Stimulated activated naive CD4-positive, alpha-beta T cell (primary cell): ENCODE measurements at regions not wholly inside any gene's neighbourhood (a gene's known extent, or its start where the extent isn't known, plus 50 kb on each side); places are given as distances from the start of the nearest gene placed in this dataset.

Experiments used
- DNase-seq, 6 experiments: peaks; one replicate each; lab custom pipeline; 2025; lab: John Stamatoyannopoulos, UW

DNA sequence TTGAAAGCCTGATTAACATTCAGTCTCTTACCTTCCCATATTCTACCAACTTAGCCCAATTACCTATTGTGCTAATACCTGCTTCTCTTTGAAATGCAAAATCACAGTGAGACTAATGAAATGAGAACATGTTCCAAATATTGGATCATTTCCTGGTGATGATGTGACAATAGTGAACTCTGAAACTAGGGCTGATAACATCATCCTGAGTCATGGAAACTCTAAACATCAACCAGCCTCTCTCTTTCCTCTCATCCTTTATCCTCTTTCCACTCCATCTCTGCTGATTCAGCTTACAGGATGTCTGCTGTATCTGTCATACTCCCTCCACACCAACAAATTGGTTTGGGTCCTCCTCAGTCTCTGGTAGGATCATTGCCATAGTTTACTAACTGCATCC lies 98.8 kb upstream of the NCKAP5 start:
- DNase-seq, result no peak

DNA sequence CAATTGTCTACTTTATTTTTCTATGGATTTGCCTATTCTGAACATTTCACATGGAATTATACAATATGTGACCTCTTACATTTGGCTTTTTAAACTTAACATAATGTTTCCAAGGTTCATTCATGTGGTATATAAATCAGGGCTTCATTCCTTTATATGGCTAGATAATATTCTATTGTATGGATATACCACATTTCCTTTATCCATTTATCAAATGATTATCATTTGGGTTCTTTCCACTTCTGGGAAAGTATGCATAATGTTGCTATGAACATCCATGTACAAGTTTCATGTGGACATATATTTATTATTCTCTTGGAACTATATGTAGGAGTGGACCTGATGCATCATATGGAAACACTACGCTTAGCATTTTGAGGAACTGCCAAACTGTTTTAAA lies 99.7 kb upstream of the NCKAP5 start:
- DNase-seq, result no peak

DNA sequence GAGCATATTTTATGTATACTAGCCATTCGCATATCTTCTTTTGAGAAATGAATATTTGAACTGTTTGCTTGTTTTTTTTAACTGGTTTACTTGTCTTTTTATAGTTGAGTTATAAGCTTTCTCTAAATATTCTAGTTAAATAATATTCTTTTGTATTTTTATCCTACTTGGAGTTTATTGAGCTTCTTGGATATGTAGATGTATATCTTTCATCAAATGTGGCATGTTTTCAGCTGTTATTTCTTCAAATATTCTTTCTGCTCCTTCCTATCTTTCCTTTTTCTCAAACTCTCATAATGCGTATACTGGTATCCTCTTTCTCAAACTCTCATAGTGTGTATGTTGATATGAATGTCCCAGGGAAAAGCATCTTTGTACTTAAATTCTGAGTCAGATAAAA lies 100.3 kb upstream of the NCKAP5 start:
- no peak for DNase-seq

DNA sequence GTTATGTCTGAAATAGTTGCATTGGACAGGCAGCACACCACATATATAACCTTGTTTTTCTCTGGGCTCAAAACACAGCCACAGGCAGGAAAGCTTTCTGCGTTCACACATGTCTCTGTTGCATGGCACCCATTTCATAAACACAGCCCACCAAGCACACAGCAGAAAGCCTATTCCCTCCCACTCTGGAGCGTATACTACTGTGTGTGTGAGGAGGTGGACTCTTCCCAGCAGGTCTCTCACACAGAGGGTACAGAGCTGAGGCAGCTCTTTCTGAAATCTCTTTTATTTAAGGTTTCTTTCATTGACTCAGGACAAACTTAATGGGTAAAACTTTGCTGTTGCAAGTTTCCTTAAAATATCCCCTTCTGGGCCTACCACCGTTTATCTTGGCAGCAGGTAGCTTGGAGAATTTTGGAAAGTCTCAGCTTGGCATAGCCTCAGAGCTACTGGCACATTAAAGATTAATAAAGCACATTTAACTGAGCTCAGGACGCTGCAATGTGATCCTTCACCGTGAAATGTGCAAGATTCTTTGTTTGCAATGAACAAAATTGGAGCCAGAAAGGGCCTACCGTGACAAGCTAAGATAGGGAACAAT lies 105.1 kb upstream of the NCKAP5 start:
- DNase-seq, result no peak

DNA sequence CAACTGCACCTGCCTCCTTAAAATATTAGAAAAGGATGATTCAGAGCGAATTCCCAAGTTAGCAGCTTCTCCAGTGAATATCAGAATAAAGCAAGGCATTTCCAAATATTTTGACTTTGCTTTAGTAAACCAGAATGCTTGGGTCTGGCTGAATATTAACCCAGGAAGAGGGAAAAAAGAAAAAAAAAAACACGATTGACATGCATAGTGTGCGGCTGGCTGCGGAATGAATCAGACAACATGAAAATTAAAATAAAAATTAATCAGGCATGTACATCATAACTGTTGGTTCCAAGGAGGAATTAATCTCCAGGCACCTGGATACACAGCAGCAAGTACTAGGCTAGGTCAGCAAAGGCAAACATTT lies 105.8 kb upstream of the NCKAP5 start:
- no peak for DNase-seq

DNA sequence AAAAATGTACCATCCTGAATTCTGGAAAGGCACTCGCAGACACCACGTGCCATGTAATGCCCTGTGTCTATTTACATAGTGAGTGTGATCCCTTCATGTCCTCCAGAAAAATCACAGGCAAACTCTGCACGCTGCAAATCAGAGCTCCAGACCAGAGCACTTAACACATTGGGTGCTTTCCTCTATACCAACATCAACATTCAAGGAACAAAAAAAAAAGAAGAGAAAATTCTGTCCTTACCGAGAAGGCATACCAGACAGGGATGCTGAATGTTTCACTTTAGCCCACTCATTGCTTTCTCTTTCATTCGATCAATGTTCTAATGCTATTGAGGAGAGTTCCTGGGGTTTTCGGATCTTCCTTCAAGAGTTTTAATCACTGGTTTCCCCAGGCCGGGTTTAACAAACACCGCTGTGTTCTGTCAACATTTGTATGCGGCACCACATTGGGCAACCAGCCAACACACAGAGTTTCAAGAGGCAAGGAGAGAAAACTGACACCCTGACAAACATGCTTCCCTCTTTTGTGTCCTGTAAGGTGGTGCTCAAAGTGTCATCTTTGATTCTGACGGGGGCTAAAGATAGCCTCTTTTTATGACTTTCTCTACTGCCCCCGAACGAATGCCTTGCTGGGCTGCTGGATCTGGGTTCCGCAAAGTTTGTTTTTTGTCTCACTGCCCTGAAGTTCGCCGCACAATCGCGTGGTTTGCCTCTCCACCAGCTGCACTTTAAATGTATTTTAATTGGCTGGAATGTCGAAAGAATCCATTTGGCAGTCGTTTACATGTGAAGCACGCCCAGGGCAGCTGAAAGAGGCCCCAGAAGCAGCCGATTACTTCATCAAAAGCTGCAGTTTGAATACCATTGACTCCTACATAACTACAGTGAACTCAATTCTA lies 106.4 kb upstream of the NCKAP5 start:
- no peak for DNase-seq

DNA sequence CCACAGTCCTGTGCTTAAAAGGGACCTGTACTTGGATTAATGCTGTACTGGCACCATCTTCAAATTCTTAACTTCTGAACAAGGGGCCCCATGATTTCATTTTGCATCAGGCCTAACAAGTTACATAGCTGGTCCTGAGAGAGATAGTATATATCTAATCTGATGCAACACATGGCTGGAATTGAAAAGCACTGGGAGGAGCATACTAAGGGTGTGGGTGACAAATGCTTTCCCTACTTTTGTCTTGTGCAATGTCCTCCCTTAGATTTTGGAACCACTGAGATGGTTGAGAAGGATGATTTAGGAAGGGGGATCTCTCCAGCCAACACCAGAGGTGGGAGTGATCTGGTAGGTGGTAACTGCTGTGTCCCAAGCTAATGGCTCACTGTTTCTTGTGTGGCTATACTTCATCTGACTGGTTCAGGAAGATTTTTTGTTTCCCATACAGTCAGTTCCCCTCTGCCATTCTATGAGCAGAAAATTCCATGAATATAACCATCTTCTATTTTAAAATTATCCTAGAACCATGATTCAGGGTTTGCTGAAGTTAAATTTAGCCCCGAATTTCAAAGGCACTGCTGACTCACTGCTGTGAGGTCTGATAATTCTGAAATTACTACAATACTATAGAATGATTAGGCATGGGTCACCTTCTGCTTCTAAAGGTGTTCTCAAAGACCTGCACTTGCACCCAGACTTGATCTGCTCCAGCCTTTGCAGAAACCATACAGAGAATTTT lies 108.3 kb upstream of the NCKAP5 start:
- DNase-seq, result no peak

DNA sequence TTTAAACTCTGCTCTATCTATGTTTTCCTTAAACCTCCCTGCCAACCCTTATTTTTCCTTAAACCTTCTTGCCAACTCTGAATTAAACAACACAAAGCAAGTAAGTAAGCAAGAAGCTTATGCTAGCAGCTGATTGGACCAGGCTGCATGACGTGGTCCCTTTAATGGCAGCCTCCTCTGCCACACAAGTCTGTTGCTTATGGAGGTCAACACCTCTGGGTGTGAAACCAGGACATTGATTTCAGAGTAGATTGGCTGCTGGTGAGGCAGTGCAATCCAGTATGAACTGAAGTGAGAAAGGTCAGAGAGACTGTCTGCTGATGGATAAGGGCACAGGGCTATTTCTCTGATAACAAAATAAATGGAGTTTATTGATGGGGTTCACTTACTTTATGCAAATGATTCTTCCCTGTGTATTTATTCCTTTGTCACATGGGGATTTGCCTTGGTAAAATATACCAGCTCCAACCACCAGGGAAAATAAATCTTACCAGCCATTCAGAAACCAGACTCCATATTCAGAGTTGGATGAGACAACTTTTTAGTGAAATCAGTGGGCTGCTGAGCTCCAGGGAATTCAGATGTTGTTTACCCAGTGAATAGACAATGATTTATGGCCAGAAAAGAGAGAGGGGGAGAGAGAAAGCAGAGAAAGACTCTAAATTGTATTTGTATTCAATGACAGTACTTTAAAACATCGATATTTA lies 112.2 kb upstream of the NCKAP5 start:
- no peak for DNase-seq

DNA sequence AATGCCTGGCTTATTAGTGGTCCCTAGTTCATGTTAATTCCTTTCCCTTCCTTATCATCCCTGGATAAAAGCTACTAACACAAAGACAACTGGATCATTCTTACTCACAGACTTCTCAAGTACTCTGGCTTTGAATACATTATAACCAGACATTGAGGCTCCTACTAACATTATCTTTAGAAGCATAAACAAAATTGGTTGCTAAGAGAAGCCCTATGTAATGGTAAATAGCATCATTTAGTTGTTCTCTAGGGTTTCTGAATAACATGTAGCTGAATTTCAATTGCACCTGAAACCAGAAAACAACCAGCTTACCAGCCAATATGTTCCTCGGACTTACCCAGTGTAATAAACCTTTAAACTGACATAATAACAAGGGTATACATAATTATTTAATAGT lies 114.1 kb upstream of the NCKAP5 start:
- no peak for DNase-seq

DNA sequence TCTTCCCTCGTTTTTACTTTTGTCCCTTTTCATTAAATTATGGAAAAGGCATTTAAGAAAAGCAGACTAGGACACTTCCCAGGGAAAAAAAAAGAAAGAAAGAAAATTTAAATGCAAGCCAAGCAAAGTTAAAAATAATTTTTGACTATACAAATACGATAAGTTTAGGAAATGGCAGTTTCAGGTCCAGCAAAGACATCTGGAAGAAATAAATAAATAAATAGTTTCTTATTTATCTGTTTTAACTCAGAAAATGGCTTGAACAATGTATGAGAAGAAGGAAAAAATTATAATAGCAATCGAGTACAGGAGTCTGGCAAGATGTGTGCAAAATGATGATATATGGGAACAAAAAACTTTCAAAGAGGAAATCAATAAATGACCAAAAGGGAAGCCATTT lies 114.6 kb upstream of the NCKAP5 start:
- DNase-seq, result no peak

DNA sequence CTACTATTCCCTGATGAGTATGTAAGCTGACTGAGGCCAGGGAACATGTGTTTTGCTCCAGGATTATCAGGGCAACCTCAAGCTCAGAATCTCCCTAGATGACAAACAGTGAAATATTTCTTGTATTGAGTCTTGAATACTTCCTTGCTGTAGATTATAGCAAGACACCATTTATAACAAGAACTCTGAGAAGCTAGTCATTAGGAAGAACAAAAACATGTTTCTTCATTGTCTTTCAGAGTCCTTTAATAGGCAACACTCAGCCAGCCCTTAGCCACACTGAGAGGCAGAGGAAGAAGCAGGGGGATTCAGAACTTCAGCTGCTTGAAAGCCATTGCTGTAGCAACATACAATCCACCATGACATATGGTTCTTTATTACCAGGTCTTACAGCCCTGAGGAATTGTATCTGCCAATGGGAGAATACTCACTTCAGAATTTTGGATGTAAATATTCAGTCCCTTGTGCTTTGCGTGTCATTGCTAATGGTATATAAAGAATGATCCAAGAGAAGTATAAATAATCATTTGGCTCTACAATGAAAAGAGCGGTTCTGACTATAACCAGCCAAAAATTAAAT lies 117.5 kb upstream of the NCKAP5 start:
- no peak for DNase-seq

DNA sequence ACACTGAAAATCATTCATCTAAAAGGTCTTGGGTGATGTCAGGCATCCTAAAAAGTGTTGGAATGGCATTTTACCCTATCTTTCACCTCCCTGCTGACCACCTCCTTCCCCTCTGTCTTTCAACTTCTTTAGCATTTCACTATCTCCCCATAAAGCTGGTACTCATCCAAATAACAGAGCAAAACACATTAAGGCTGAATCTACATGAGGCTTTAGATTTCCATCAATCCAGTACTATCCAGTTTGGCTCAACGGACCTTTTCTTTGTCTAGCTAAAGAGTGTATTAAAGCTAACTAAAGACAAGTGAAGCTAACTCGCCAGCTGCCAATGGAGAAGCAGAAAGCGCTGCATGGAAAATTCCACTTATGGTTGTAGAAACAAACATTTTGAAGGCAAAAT lies 122.5 kb upstream of the NCKAP5 start:
- DNase-seq, result no peak

DNA sequence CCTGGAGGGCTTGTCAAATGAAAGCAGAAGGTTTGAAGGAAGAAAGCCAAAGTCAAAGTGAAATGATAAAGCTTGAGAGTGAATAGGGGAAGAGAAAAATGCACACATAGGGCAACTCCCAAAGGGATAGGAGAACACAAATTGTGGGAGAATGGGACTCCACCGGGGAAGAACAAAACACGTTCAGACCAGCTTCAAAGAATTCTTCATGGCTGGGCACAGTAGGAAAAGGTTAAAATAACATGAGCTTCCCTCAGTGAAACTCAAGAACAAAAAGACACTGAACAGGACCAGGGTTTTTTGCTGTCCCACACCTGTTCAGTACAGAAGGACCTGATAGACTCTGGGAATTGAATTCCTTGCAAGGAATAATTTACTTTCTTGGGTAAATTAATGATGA lies 123.1 kb upstream of the NCKAP5 start:
- no peak for DNase-seq

DNA sequence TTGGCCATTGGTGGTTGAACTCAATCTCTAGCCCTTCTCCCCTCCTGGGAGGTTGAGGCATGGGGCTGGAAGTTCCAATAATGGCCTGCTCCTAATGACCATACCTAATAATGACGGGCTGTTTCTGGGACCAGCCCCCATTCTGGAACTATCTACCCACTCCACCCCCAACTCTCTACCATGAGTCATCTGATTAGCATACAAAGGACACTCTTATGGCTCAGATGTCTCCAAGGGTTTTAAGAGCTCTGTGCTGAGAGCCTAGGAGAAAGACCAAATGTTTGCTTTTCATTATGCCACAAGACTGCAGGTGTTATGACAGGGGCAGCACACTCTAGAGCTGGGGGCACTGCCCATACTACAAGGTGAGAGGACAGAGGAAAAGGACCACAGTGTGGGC lies 137.0 kb upstream of the NCKAP5 start:
- DNase-seq, result no peak

DNA sequence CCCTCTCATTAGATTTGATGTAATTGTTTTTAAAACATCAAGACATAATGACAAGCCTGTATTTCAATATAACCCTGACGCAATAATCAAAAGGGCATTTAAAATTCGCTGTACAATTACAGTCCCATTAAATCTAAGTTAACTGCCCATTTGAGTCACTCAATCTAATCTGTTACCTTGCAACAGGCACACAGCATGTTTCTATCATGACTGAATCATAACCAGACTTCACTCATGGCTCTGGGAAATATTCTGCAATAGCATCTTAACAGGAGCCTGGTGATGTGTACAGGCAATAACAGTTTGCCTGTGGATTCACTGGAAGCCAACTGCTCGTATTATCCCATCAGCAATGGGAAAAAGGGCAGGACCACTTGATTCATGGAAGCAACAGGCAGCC lies 142.3 kb upstream of the NCKAP5 start:
- no peak for DNase-seq

DNA sequence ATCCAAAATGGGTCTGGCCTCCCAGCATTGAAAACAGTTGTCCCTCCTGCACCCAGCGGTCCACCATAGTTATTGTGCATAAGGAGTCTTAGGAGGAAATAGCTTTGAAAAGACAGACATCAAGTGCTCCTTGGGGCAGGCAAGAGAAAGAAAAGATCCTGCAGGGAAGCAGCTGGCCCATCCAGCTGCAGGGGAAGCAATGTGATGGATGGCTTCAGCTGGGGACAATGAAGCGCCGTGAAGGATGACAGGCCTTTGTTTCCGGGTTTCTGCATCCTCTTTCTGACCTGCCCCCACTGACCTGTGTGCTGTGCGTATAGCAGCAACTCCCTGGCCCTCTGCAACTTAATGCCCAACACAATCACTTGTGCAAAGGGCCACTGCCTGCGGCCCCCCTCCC lies 142.9 kb upstream of the NCKAP5 start:
- no peak for DNase-seq

DNA sequence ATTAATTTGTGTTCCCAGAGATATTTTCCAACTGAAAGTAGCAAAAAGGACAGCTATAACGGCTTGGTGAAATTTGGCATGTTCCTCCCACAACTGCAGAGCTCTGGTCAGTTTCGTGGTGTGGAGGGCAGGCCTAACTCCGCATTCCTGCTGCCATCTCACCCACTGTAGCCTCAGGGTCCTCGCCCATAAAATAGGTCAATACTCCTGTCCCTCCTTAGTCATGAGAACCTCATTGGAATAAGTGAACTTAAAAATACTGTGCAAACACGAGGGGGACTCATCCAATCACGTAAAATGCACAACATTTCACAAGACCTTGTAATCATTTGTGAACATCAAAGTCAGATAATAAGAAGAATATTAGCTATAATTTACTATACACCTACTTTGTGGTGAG lies 143.5 kb upstream of the NCKAP5 start:
- no peak for DNase-seq

DNA sequence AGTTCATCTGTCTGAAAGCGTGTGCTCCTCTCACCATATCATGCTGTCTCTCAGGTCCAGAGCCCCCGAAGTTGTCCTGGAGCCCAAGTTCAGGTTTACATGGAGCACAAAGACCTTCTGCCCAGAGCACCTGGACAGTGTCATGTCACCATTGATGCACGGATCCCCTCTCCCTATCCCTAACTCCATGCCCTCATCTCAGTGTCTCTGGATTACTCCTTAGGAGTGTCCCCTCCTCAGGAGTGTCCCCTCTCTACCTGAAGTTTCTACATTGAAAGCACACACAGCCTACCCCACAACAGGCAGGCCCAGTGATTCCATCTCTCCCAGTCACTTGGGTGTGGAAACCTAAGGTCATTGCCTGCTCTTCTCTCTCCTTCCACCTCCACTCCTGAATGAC lies 144.1 kb upstream of the NCKAP5 start:
- no peak for DNase-seq

DNA sequence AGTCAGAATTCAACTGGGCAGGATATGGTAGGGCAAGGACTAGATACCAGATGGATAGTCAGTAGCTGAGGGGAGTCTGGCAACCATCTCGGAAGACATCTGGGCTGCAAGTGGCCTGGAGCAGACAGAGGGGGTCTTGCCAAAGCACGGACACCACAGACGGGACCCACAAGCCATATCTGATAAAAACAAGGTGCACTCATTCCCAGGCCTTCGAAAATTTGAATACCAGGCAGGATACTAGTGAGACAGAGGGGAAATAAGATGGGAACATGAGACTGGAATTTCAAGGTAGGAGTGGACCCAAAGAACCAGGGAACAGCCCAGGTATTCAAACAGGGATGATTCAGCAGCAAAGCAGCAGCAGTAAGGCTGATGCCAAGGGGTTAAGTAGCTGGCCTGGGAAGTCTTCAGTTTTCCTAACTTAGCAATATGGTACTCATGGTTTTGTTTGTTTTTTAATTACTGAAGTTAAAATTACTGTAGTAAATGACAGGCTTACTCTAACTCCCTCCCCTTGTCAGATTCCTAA lies 144.9 kb upstream of the NCKAP5 start:
- no peak for DNase-seq

DNA sequence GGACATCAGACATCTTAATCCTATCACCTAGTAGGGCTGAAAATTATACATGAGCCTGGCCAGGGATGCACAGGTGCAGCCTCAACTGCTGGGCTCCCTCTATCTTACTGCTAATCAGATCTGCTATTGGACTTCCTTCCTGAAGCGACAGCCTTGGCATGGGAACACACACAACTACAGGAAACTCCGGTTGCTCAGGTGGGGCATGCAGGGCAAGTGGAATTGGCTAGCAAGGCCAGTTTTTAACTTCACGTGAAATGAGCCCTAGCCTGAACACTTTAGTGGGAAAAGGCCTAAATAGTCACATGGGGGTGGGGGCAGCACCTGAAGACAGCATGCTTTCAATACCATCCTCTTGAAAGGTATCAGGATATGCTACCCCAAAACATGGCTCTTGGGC lies 147.9 kb upstream of the NCKAP5 start:
- no peak for DNase-seq

DNA sequence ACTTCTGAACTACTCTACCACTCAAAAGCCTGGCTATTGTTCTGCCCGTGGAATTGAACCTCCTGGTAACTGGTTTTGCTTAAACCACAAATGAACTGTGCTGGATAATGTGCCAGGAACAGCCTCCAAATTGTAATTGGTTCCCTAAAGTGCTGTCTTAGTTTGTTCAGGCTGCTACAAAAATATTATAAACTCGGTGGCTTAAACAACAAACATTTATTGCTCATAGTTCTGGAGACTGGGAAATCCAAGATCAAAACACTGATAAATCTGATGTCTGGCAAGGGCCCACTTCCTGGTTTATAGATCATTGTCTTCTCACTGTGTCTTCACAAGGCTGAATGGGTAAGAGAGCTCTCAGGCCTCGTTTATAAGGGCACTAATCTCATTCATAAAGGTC lies 149.2 kb upstream of the NCKAP5 start:
- no peak for DNase-seq

DNA sequence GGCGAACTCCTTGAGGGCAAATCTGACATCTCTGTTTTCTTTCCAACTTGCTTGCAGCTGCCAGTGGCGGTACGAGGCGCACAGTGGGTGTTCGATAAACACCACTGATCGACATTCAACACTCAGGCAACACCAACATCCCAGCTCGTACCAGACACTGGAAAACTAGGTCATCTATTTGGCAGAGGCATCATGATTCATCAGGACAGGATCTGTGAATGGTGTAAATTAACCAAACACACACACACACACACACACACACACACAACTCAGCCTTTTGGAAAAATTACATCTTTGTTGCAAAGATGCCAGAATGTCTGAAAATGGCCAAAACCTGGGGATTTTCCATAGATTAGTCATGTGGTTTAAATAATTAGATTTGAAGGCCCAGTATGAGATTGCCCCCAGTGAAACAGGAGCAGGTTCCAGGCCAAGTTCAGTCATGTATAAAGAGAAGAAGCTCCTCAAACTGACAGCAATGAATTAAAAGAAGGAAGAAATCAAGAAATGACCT lies 150.5 kb upstream of the NCKAP5 start:
- no peak for DNase-seq
